ENCODE measurements at regions not wholly inside any gene's neighbourhood (a gene's known extent, or its start where the extent isn't known, plus 50 kb on each side); places are given as distances from the start of the nearest gene placed in this dataset.

- Histone ChIP-seq H3K4me3 (no peak overlapping the region), H3K9me3 (no peaks in the 10 kb centered on the region), H3K4me1 (no peaks in the 10 kb centered on the region), H3K27ac (no peak overlapping the region), H3K4me2 (no peak overlapping the region)
- ChIA-PET CTCF (no interaction called here), POLR2A (interaction anchor here (0.5 kb wide), 1 partner anchor 883 kb away, joined by 3 read pairs; no protein-coding TSS in a partner anchor)
- no peak for FAIRE-seq
- TF ChIP-seq BCL3 (IDR thresholded peaks at IDR 0.05) (no peak), MYC (IDR thresholded peaks at IDR 0.05; ENCODE audit: borderline replicate concordance, low read length) (no peak), E2F6 (IDR thresholded peaks at IDR 0.05; ENCODE audit: borderline replicate concordance, low read depth) (no peak), RNF2 (IDR thresholded peaks at IDR 0.05; ENCODE audit: borderline replicate concordance, low read depth) (no peak), FOSB (CRISPR knock-in tag; IDR thresholded peaks at IDR 0.05) (no peak), RFX5 (IDR thresholded peaks at IDR 0.05) (no peak), KDM1A (IDR thresholded peaks at IDR 0.05; ENCODE audit: low read depth) (no peak), CHD2 (IDR thresholded peaks at IDR 0.05; ENCODE audit: low read length, partially characterized antibody) (no peak), NR3C1 (IDR thresholded peaks at IDR 0.05) (no peak), HOXB5 (CRISPR knock-in tag; IDR thresholded peaks at IDR 0.05) (no peak), FOXS1 (CRISPR knock-in tag; IDR thresholded peaks at IDR 0.05) (no peak)
- 7% methylated on average over 3 of the region's 3 CpGs for WGBS (ENCODE audit: missing lambda C conversion rate)
- DNase-seq (ENCODE audit: low read depth in 1 of 2, low spot score in 1 of 2) = no peak
- ATAC-seq = no peak
Observed at GRCh38 chr1:237981223-237981622, 90.5 kb upstream of the ZP4 start.

DNA sequence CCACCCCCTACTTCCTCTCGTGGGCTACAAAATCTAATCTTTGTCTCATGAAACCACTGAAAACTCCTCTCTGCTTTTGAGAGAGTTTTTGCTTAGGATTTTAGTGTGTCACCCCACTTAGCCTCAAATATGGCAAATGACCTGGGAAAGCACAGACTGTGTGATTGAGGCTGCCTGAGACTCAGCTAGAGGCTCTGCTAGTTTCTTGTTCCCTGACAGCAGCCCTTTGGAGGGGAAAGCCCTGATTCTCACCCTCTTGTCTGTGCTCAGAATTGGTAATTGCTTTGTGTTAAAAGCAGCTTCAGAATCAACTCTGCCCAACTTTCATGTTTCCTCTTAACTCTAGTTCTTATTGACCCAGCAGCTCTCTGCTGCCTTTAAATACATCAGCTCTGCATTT is 85.6 kb upstream of the ZP4 start:
- TF ChIP-seq FOSL2 (IDR thresholded peaks at IDR 0.05) (no peak), FOSL2 (CRISPR knock-in tag; IDR thresholded peaks at IDR 0.05) (no peak), MYC (IDR thresholded peaks at IDR 0.05; ENCODE audit: borderline replicate concordance, low read length) (no peak), NR3C1 (IDR thresholded peaks at IDR 0.05) (no peak), POLR2A (IDR thresholded peaks at IDR 0.05; ENCODE audit: low read length) (no peak), RFX5 (IDR thresholded peaks at IDR 0.05) (no peak), CBX2 (IDR thresholded peaks at IDR 0.05; ENCODE audit: borderline replicate concordance, low read depth) (no peak), EP300 (IDR thresholded peaks at IDR 0.05) (no peak), CHD2 (IDR thresholded peaks at IDR 0.05; ENCODE audit: low read length, partially characterized antibody) (no peak), RNF2 (IDR thresholded peaks at IDR 0.05; ENCODE audit: borderline replicate concordance, low read depth) (no peak)
- TF ChIP-seq, protein P1, sequence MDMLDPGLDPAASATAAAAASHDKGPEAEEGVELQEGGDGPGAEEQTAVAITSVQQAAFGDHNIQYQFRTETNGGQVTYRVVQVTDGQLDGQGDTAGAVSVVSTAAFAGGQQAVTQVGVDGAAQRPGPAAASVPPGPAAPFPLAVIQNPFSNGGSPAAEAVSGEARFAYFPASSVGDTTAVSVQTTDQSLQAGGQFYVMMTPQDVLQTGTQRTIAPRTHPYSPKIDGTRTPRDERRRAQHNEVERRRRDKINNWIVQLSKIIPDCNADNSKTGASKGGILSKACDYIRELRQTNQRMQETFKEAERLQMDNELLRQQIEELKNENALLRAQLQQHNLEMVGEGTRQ (IDR thresholded peaks at IDR 0.05) = no peak
- no peaks in the 10 kb centered on the region for H3K9me3 ChIP-seq
- H3K4me2 ChIP-seq = no peak overlapping the region
- no peaks in the 10 kb centered on the region for H3K4me1 ChIP-seq
- FAIRE-seq (no peak), DNase-seq (ENCODE audit: low read depth in 1 of 2, low spot score in 1 of 2) (no peak), ATAC-seq (no peak)
- POLR2A ChIA-PET = no interaction called here
- no peak overlapping the region for H3K27ac ChIP-seq
- CTCF ChIA-PET = no interaction called here
- H3K4me3 ChIP-seq = no peak overlapping the region
- 5% methylated on average over 1 of the region's 1 CpG for WGBS (ENCODE audit: missing lambda C conversion rate)

DNA sequence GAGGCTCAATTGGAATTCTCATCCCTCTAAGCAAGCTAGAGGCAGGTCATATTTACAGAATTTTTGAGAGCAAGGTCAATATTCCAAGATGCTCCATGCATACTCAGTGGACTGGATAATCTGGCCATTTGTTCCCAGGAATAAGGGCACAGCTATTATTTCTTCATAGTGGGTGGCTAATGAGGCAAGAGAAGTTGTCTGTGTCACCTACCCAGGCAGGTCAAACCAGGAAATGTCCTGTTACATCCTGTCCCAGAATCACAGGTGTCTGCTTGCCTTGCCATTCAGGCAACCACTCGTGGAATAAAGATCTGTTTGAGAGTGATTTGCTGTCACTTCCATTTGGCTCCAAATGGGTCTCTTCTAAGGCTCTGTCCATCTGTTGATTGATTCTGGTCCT is 85.2 kb upstream of the ZP4 start:
- no peak overlapping the region for H3K27ac ChIP-seq
- DNase-seq (ENCODE audit: low read depth in 1 of 2, low spot score in 1 of 2) (no peak), ATAC-seq (no peak), FAIRE-seq (no peak)
- H3K4me2 ChIP-seq = no peak overlapping the region
- no peaks in the 10 kb centered on the region for H3K4me1 ChIP-seq
- WGBS (ENCODE audit: missing lambda C conversion rate) = 0% methylated on average over 1 of the region's 1 CpG
- TF ChIP-seq, protein P2, sequence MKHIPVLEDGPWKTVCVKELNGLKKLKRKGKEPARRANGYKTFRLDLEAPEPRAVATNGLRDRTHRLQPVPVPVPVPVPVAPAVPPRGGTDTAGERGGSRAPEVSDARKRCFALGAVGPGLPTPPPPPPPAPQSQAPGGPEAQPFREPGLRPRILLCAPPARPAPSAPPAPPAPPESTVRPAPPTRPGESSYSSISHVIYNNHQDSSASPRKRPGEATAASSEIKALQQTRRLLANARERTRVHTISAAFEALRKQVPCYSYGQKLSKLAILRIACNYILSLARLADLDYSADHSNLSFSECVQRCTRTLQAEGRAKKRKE (CRISPR knock-in tag; IDR thresholded peaks at IDR 0.05; ENCODE audit: low read depth) = no peak
- no peak for TF ChIP-seq MAFK (IDR thresholded peaks at IDR 0.05; ENCODE audit: partially characterized antibody)
- no peak for TF ChIP-seq TFCP2L1 (CRISPR knock-in tag; IDR thresholded peaks at IDR 0.05)
- TF ChIP-seq MAZ (IDR thresholded peaks at IDR 0.05; ENCODE audit: borderline replicate concordance, low read depth, low read length) = no peak
- no peak for TF ChIP-seq FOSB (CRISPR knock-in tag; IDR thresholded peaks at IDR 0.05)
- no peak for TF ChIP-seq RCOR1 (IDR thresholded peaks at IDR 0.05; ENCODE audit: low read depth, low read length)
- CTCF ChIA-PET = no interaction called here
- POLR2A ChIA-PET = no interaction called here
- no peak overlapping the region for H3K4me3 ChIP-seq
- no peaks in the 10 kb centered on the region for H3K9me3 ChIP-seq
